ENCODE measurements at regions not wholly inside any gene's neighbourhood (a gene's known extent, or its start where the extent isn't known, plus 50 kb on each side); places are given as distances from the start of the nearest gene placed in this dataset.

- no peak overlapping the region for H3K27ac ChIP-seq (ENCODE audit: low read depth, low read length)
These were observed 259.4 kb upstream of the CENPE start for GRCh38 chr4:103457566-103457965.

GRCh38 chr4:103451341-103451740, 253.2 kb upstream of the CENPE start:
- H3K4me1 ChIP-seq (ENCODE audit: control insufficient read depth, low read length): no peaks in the 10 kb centered on the region
- no peaks in the 10 kb centered on the region for H3F3A ChIP-seq (ENCODE audit: control insufficient read depth, insufficient read depth)
- no peaks in the 10 kb centered on the region for H3K27me3 ChIP-seq (ENCODE audit: control insufficient read depth, low read length)
- H3K4me3 ChIP-seq (ENCODE audit: low read length): no peak overlapping the region
- H3K36me3 ChIP-seq (ENCODE audit: control insufficient read depth, low read length): no peaks in the 10 kb centered on the region
- no peak for TF ChIP-seq EZH2phosphoT487 (IDR thresholded peaks at IDR 0.05; ENCODE audit: borderline replicate concordance, low read length)
- no peak for TF ChIP-seq CTCF (IDR thresholded peaks at IDR 0.05; ENCODE audit: low read depth, low read length, poor library complexity, severe bottlenecking)
- H3K4me2 ChIP-seq (ENCODE audit: low read length): no peak overlapping the region
- no peak overlapping the region for H3K27ac ChIP-seq (ENCODE audit: low read depth, low read length)
- no peaks in the 10 kb centered on the region for H4K20me1 ChIP-seq (ENCODE audit: control insufficient read depth, insufficient read depth, low read depth, low read length)
- no peaks in the 10 kb centered on the region for H3K9me3 ChIP-seq (ENCODE audit: control insufficient read depth, insufficient read depth, low read length)
- H3K9me2 ChIP-seq (replicated peaks; ENCODE audit: control insufficient read depth, low read length): no peaks in the 10 kb centered on the region
- H3K79me2 ChIP-seq (ENCODE audit: control insufficient read depth, low read length): no peaks in the 10 kb centered on the region

More at GRCh38 chr4:103457566-103457965, 259.4 kb upstream of the CENPE start:
- no peaks in the 10 kb centered on the region for H3K79me2 ChIP-seq (ENCODE audit: control insufficient read depth, low read length)
- no peaks in the 10 kb centered on the region for H3F3A ChIP-seq (ENCODE audit: control insufficient read depth, insufficient read depth)
- no peak overlapping the region for H3K4me2 ChIP-seq (ENCODE audit: low read length)
- no peaks in the 10 kb centered on the region for H3K36me3 ChIP-seq (ENCODE audit: control insufficient read depth, low read length)
- H3K4me3 ChIP-seq (ENCODE audit: low read length): no peak overlapping the region
- TF ChIP-seq CTCF (IDR thresholded peaks at IDR 0.05; ENCODE audit: low read depth, low read length, poor library complexity, severe bottlenecking) (no peak), EZH2phosphoT487 (IDR thresholded peaks at IDR 0.05; ENCODE audit: borderline replicate concordance, low read length) (no peak)
- H3K4me1 ChIP-seq (ENCODE audit: control insufficient read depth, low read length): no peaks in the 10 kb centered on the region
- H3K9me3 ChIP-seq (ENCODE audit: control insufficient read depth, insufficient read depth, low read length): no peaks in the 10 kb centered on the region
- H3K9me2 ChIP-seq (replicated peaks; ENCODE audit: control insufficient read depth, low read length): no peaks in the 10 kb centered on the region
- no peaks in the 10 kb centered on the region for H4K20me1 ChIP-seq (ENCODE audit: control insufficient read depth, insufficient read depth, low read depth, low read length)
- H3K27me3 ChIP-seq (ENCODE audit: control insufficient read depth, low read length): no peaks in the 10 kb centered on the region

GRCh38 chr4:103450693-103451092, 252.6 kb upstream of the CENPE start:
- Histone ChIP-seq H4K20me1 (ENCODE audit: control insufficient read depth, insufficient read depth, low read depth, low read length) (no peaks in the 10 kb centered on the region), H3K9me2 (replicated peaks; ENCODE audit: control insufficient read depth, low read length) (no peaks in the 10 kb centered on the region), H3K9me3 (ENCODE audit: control insufficient read depth, insufficient read depth, low read length) (no peaks in the 10 kb centered on the region), H3K27ac (ENCODE audit: low read depth, low read length) (no peak overlapping the region), H3K36me3 (ENCODE audit: control insufficient read depth, low read length) (no peaks in the 10 kb centered on the region), H3K4me3 (ENCODE audit: low read length) (no peak overlapping the region), H3F3A (ENCODE audit: control insufficient read depth, insufficient read depth) (no peaks in the 10 kb centered on the region), H3K4me2 (ENCODE audit: low read length) (no peak overlapping the region), H3K4me1 (ENCODE audit: control insufficient read depth, low read length) (no peaks in the 10 kb centered on the region), H3K79me2 (ENCODE audit: control insufficient read depth, low read length) (no peaks in the 10 kb centered on the region), H3K27me3 (ENCODE audit: control insufficient read depth, low read length) (no peaks in the 10 kb centered on the region)
- TF ChIP-seq EZH2phosphoT487 (IDR thresholded peaks at IDR 0.05; ENCODE audit: borderline replicate concordance, low read length) (no peak), CTCF (IDR thresholded peaks at IDR 0.05; ENCODE audit: low read depth, low read length, poor library complexity, severe bottlenecking) (no peak)

Data from DOHH2 (cell line).